Trophoblast cell (in vitro differentiated cells and primary cell): ENCODE measurements at regions not wholly inside any gene's neighbourhood (a gene's known extent, or its start where the extent isn't known, plus 50 kb on each side); places are given as distances from the start of the nearest gene placed in this dataset.

Source experiments
- DNase-seq, 2 donors: peaks; one replicate each; pipeline ENCODE4 v3.0.0-alpha.2; 2016
- H2AFZ ChIP-seq: 2 replicates; pipeline ENCODE4 v1.6.1; 2013; ENCODE audit warnings: low read length, moderate library complexity, mild to moderate bottlenecking; ENCODE audit not compliant: insufficient read depth, poor library complexity
- H2AK5ac ChIP-seq: 2 replicates; pipeline ENCODE4 v1.6.1; 2013; ENCODE audit warnings: mild to moderate bottlenecking, low read length
- H2BK120ac ChIP-seq: 2 replicates; pipeline ENCODE4 v1.6.1; 2013; ENCODE audit warnings: low read length, mild to moderate bottlenecking, moderate library complexity; ENCODE audit not compliant: insufficient read depth, poor library complexity
- H2BK12ac ChIP-seq: 2 replicates; pipeline ENCODE4 v1.6.1; 2013; ENCODE audit warnings: mild to moderate bottlenecking, low read length, moderate library complexity
- H2BK5ac ChIP-seq: 2 replicates; pipeline ENCODE4 v1.6.1; 2013; ENCODE audit warnings: low read length, low read depth, moderate library complexity, mild to moderate bottlenecking; ENCODE audit not compliant: poor library complexity
- H3K14ac ChIP-seq: 2 replicates; pipeline ENCODE4 v1.6.1; 2013; ENCODE audit warnings: mild to moderate bottlenecking, low read length
- H3K18ac ChIP-seq: 2 replicates; pipeline ENCODE4 v1.6.1; 2013; ENCODE audit warnings: mild to moderate bottlenecking, low read length
- H3K23ac ChIP-seq: 2 replicates; pipeline ENCODE4 v1.6.1; 2013; ENCODE audit warnings: low read length
- H3K27ac ChIP-seq: 2 replicates; pipeline ENCODE4 v1.5.1; 2013; ENCODE audit warnings: low read depth, mild to moderate bottlenecking, inconsistent platforms, low read length, moderate library complexity
- H3K27me3 ChIP-seq: 2 replicates; pipeline ENCODE4 v1.6.1; 2013; ENCODE audit warnings: inconsistent platforms, mild to moderate bottlenecking, low read length, moderate library complexity; ENCODE audit not compliant: insufficient read depth
- H3K36me3 ChIP-seq, 2 experiments: 1 replicate in 1 of 2; 2 replicates in 1 of 2; pipeline ENCODE4 v1.6.1; 2013; ENCODE audit warnings: low read length in 2 of 2, mild to moderate bottlenecking in 2 of 2, moderate library complexity in 1 of 2; ENCODE audit not compliant: insufficient read depth in 2 of 2, control insufficient read depth in 1 of 2
- H3K4ac ChIP-seq: 2 replicates; pipeline ENCODE4 v1.6.1; 2013; ENCODE audit warnings: low read depth, mild to moderate bottlenecking, low read length, moderate library complexity
- H3K4me1 ChIP-seq, 2 experiments: 1 replicate in 1 of 2; 2 replicates in 1 of 2; pipeline ENCODE4 v1.6.1; 2013; ENCODE audit warnings: low read length in 2 of 2, mild to moderate bottlenecking in 2 of 2, moderate library complexity in 1 of 2; ENCODE audit not compliant: insufficient read depth in 2 of 2, control insufficient read depth in 1 of 2
- H3K4me2 ChIP-seq: 2 replicates; pipeline ENCODE4 v1.6.1; 2013; ENCODE audit warnings: inconsistent platforms, mild to moderate bottlenecking, low read length, moderate library complexity
- H3K4me3 ChIP-seq: 2 replicates; pipeline ENCODE4 v1.5.1; 2013; ENCODE audit warnings: mild to moderate bottlenecking, low read depth, low read length, inconsistent platforms
- H3K79me1 ChIP-seq: one replicate; pipeline ENCODE4 v1.6.1; 2013; ENCODE audit warnings: low read length
- H3K79me2 ChIP-seq: 2 replicates; pipeline ENCODE4 v1.6.1; 2013; ENCODE audit warnings: low read length, mild to moderate bottlenecking; ENCODE audit not compliant: control insufficient read depth, insufficient read depth, poor library complexity
- H3K9ac ChIP-seq: 2 replicates; pipeline ENCODE4 v1.6.1; 2013; ENCODE audit warnings: mild to moderate bottlenecking, low read length
- H3K9me3 ChIP-seq: 2 replicates; pipeline ENCODE4 v1.6.1; 2013; ENCODE audit warnings: low read depth, mild to moderate bottlenecking, control low read depth, inconsistent platforms, low read length; ENCODE audit not compliant: insufficient read depth
- H4K12ac ChIP-seq: 2 replicates; pipeline ENCODE4 v1.6.1; 2013; ENCODE audit warnings: low read depth, mild to moderate bottlenecking, low read length, moderate library complexity
- H4K8ac ChIP-seq: 2 replicates; pipeline ENCODE4 v1.6.1; 2013; ENCODE audit warnings: low read depth, mild to moderate bottlenecking, low read length, moderate library complexity
- H4K91ac ChIP-seq: one replicate; pipeline ENCODE4 v1.6.1; 2013; ENCODE audit warnings: low read depth, mild to moderate bottlenecking, low read length, moderate library complexity
- WGBS: extraction: QIAGEN DNeasy Blood & Tissue Kit; methylation state at CpG from one replicate; pipeline ENCODE4 v1.1.7; 2013; ENCODE audit warnings: missing lambda C conversion rate; ENCODE audit not compliant: insufficient read length, insufficient coverage; ENCODE audit errors: extremely low coverage; 5-methylcytosine and 5-hydroxymethylcytosine counted together

GRCh38 chr7:142445019-142445686, 187.3 kb upstream of the PRSS58 start:
- H2BK12ac ChIP-seq: no peak overlapping the region
- H3K4me1 ChIP-seq: peaks cover 5 to 16% of the 10 kb centered on the region in 2 experiments
- H3K9me3 ChIP-seq: no peaks in the 10 kb centered on the region
- no peak overlapping the region for H3K4ac ChIP-seq
- no peaks in the 10 kb centered on the region for H3K79me1 ChIP-seq
- no peak overlapping the region for H2BK5ac ChIP-seq
- no peak overlapping the region for H4K91ac ChIP-seq
- no peaks in the 10 kb centered on the region for H3K27me3 ChIP-seq
- no peak overlapping the region for H3K18ac ChIP-seq
- no peak overlapping the region for H3K27ac ChIP-seq
- no peak overlapping the region for H4K8ac ChIP-seq
- no peak overlapping the region for H3K4me2 ChIP-seq
- H3K14ac ChIP-seq: no peak overlapping the region
- no peak overlapping the region for H2AFZ ChIP-seq
- no peak overlapping the region for H4K12ac ChIP-seq
- H3K36me3 ChIP-seq: no peaks in the 10 kb centered on the region
- no peak for DNase-seq
- no peak overlapping the region for H2BK120ac ChIP-seq
- H3K79me2 ChIP-seq: no peaks in the 10 kb centered on the region
- no peak overlapping the region for H2AK5ac ChIP-seq
- H3K23ac ChIP-seq: no peak overlapping the region
- no CpG with 5 or more reads among the region's 7 CpGs for WGBS
- H3K9ac ChIP-seq: no peak overlapping the region
- no peak overlapping the region for H3K4me3 ChIP-seq

GRCh38 chr7:142443216-142444010, 185.6 kb upstream of the PRSS58 start:
- H2AFZ ChIP-seq: no peak overlapping the region
- no peak overlapping the region for H3K23ac ChIP-seq
- DNase-seq: no peak
- no peak overlapping the region for H2AK5ac ChIP-seq
- no peak overlapping the region for H3K9ac ChIP-seq
- H3K36me3 ChIP-seq: no peaks in the 10 kb centered on the region
- no CpG with 5 or more reads among the region's 5 CpGs for WGBS
- H3K27me3 ChIP-seq: no peaks in the 10 kb centered on the region
- H4K8ac ChIP-seq: no peak overlapping the region
- no peak overlapping the region for H2BK5ac ChIP-seq
- H3K18ac ChIP-seq: no peak overlapping the region
- no peak overlapping the region for H3K4me3 ChIP-seq
- no peak overlapping the region for H3K14ac ChIP-seq
- no peak overlapping the region for H4K91ac ChIP-seq
- H2BK120ac ChIP-seq: no peak overlapping the region
- H3K4ac ChIP-seq: no peak overlapping the region
- peaks cover 5 to 21% of the 10 kb centered on the region in 2 experiments for H3K4me1 ChIP-seq
- no peaks in the 10 kb centered on the region for H3K9me3 ChIP-seq
- H4K12ac ChIP-seq: no peak overlapping the region
- peaks cover 9% of the 10 kb centered on the region for H3K79me1 ChIP-seq
- peak overlapping the region; percentile 48 for H3K27ac ChIP-seq
- H3K4me2 ChIP-seq: no peak overlapping the region
- H2BK12ac ChIP-seq: no peak overlapping the region
- H3K79me2 ChIP-seq: no peaks in the 10 kb centered on the region

GRCh38 chr7:142442396-142442795, 184.5 kb upstream of the PRSS58 start:
- Histone ChIP-seq H3K4me1 (peaks cover 5 to 23% of the 10 kb centered on the region in 2 experiments), H2AFZ (no peak overlapping the region), H4K8ac (no peak overlapping the region), H3K4me3 (no peak overlapping the region), H3K14ac (no peak overlapping the region), H2BK12ac (no peak overlapping the region), H2BK5ac (no peak overlapping the region), H3K79me1 (peaks cover 9% of the 10 kb centered on the region), H3K79me2 (no peaks in the 10 kb centered on the region), H2BK120ac (no peak overlapping the region), H3K4ac (no peak overlapping the region), H4K12ac (no peak overlapping the region), H3K4me2 (no peak overlapping the region), H3K9ac (no peak overlapping the region), H3K18ac (no peak overlapping the region), H4K91ac (no peak overlapping the region), H3K9me3 (no peaks in the 10 kb centered on the region), H3K23ac (no peak overlapping the region), H3K36me3 (no peaks in the 10 kb centered on the region), H3K27me3 (no peaks in the 10 kb centered on the region), H3K27ac (no peak overlapping the region), H2AK5ac (no peak overlapping the region)
- no CpG with 5 or more reads among the region's 6 CpGs for WGBS
- DNase-seq: no peak

- peaks cover 9% of the 10 kb centered on the region for H3K79me1 ChIP-seq
- H3K36me3 ChIP-seq: no peaks in the 10 kb centered on the region
- peak; percentile 38 to 77 for DNase-seq
- no peak overlapping the region for H2AK5ac ChIP-seq
- H3K27ac ChIP-seq: peak overlapping the region; percentile 41
- H3K9ac ChIP-seq: no peak overlapping the region
- H4K12ac ChIP-seq: no peak overlapping the region
- no peaks in the 10 kb centered on the region for H3K79me2 ChIP-seq
- no CpG with 5 or more reads among the region's 9 CpGs for WGBS
- H2BK120ac ChIP-seq: no peak overlapping the region
- H3K27me3 ChIP-seq: no peaks in the 10 kb centered on the region
- H2BK12ac ChIP-seq: no peak overlapping the region
- H3K4me2 ChIP-seq: peak overlapping the region; percentile 14
- no peak overlapping the region for H3K14ac ChIP-seq
- no peak overlapping the region for H2BK5ac ChIP-seq
- H4K91ac ChIP-seq: peak overlapping the region; percentile 9
- H3K4me1 ChIP-seq: peaks cover 5 to 23% of the 10 kb centered on the region in 2 experiments
- no peak overlapping the region for H3K18ac ChIP-seq
- H3K4ac ChIP-seq: no peak overlapping the region
- no peak overlapping the region for H3K4me3 ChIP-seq
- H4K8ac ChIP-seq: no peak overlapping the region
- H3K9me3 ChIP-seq: no peaks in the 10 kb centered on the region
- H2AFZ ChIP-seq: no peak overlapping the region
- no peak overlapping the region for H3K23ac ChIP-seq
These were observed 183.1 kb upstream of the PRSS58 start for GRCh38 chr7:142440906-142441411.
